CD14-positive monocyte (primary cell): ENCODE measurements at regions not wholly inside any gene's neighbourhood (a gene's known extent, or its start where the extent isn't known, plus 50 kb on each side); places are given as distances from the start of the nearest gene placed in this dataset.

ENCODE experiments used
- DNase-seq, 3 donors: peaks; one replicate each; pipeline ENCODE4 v3.0.0-alpha.2; 2011 to 2022
- H2AFZ ChIP-seq: 2 replicates; pipeline ENCODE4 v1.6.0; 2012; ENCODE audit warnings: mild to moderate bottlenecking, low read depth, low read length, inconsistent platforms; ENCODE audit not compliant: insufficient read depth, poor library complexity, severe bottlenecking
- H3K27ac ChIP-seq, 2 donors: 1 replicate in 1 of 2; 2 replicates in 1 of 2; pipeline ENCODE4 v1.5.1; 2012 to 2013; ENCODE audit warnings: low read length in 2 of 2, control low read depth in 1 of 2, inconsistent platforms in 1 of 2, low read depth in 1 of 2, mild to moderate bottlenecking in 1 of 2
- H3K27me3 ChIP-seq, 2 donors: one replicate each; pipeline versions ENCODE4 v1.6.0 to v1.6.1; 2011 to 2013; ENCODE audit warnings: low read length in 2 of 2; ENCODE audit not compliant: control insufficient read depth in 2 of 2, insufficient read depth in 2 of 2
- H3K36me3 ChIP-seq, 2 donors: replicated peaks in 1 of 2; 1 replicate in 1 of 2; 2 replicates in 1 of 2; pipeline versions ENCODE4 v1.5.1 to v1.6.1; 2012 to 2013; ENCODE audit warnings: low read length in 2 of 2, control low read depth in 1 of 2, inconsistent platforms in 1 of 2, mild to moderate bottlenecking in 1 of 2; ENCODE audit not compliant: insufficient read depth in 2 of 2, control insufficient read depth in 1 of 2
- H3K4me1 ChIP-seq, 2 donors: 1 replicate in 1 of 2; 2 replicates in 1 of 2; pipeline versions ENCODE4 v1.5.1 to v1.6.1; 2012 to 2013; ENCODE audit warnings: low read length in 2 of 2, control low read depth in 1 of 2, inconsistent platforms in 1 of 2, mild to moderate bottlenecking in 1 of 2, moderate library complexity in 1 of 2; ENCODE audit not compliant: insufficient read depth in 2 of 2, control insufficient read depth in 1 of 2
- H3K4me2 ChIP-seq: replicated peaks from 2 replicates; pipeline ENCODE3; 2012; ENCODE audit warnings: low read length, moderate library complexity, mild to moderate bottlenecking; ENCODE audit not compliant: poor library complexity, severe bottlenecking; ENCODE audit errors: extremely low read depth
- H3K4me3 ChIP-seq, 3 experiments: fragments of 200-600 bp in 1 of 3; sonication (generic) in 1 of 3; replicated peaks in 1 of 3; 1 replicate in 2 of 3; 2 replicates in 1 of 3; pipeline ENCODE4 v1.5.1; 2011 to 2013; ENCODE audit warnings: low read length in 3 of 3, mild to moderate bottlenecking in 3 of 3, control low read depth in 2 of 3, low read depth in 2 of 3, inconsistent platforms in 1 of 3, moderate library complexity in 1 of 3
- H3K79me2 ChIP-seq: 2 replicates; pipeline ENCODE4 v1.6.0; 2012; ENCODE audit warnings: mild to moderate bottlenecking, control low read depth, inconsistent platforms, low read length, moderate library complexity; ENCODE audit not compliant: insufficient read depth
- H3K9ac ChIP-seq: 2 replicates; pipeline ENCODE4 v1.6.0; 2017; ENCODE audit warnings: low read length, mild to moderate bottlenecking; ENCODE audit not compliant: insufficient read depth, poor library complexity, severe bottlenecking
- H3K9me3 ChIP-seq, 2 donors: replicated peaks in 1 of 2; 1 replicate in 1 of 2; 2 replicates in 1 of 2; pipeline versions ENCODE4 v1.5.1 to v1.6.1; 2012 to 2013; ENCODE audit warnings: low read length in 2 of 2, control low read depth in 1 of 2; ENCODE audit not compliant: control insufficient read depth in 1 of 2, insufficient read depth in 1 of 2
- H4K20me1 ChIP-seq: 2 replicates; pipeline ENCODE4 v1.6.0; 2012; ENCODE audit warnings: mild to moderate bottlenecking, low read length, control low read depth, moderate library complexity; ENCODE audit not compliant: insufficient read depth
- H3K27ac Mint-ChIP-seq, 7 donors: one replicate each; pipeline ENCODE4 v1.8.0; 2020; ENCODE audit warnings: mild to moderate bottlenecking in 7 of 7, mixed read lengths in 7 of 7, moderate library complexity in 6 of 7, inconsistent platforms in 2 of 7
- H3K27me3 Mint-ChIP-seq, 3 donors: one replicate each; pipeline ENCODE4 v1.8.0; 2021 to 2022; ENCODE audit warnings: low read depth in 3 of 3, mild to moderate bottlenecking in 3 of 3, mixed read lengths in 3 of 3, moderate library complexity in 3 of 3, inconsistent platforms in 1 of 3
- H3K36me3 Mint-ChIP-seq, 2 donors: one replicate each; pipeline ENCODE4 v1.8.0; 2020; ENCODE audit warnings: mixed read lengths in 2 of 2, inconsistent platforms in 1 of 2, mild to moderate bottlenecking in 1 of 2
- H3K4me1 Mint-ChIP-seq: one replicate; pipeline ENCODE4 v1.8.0; 2020; ENCODE audit warnings: mild to moderate bottlenecking, mixed read lengths
- H3K4me3 Mint-ChIP-seq, 2 donors: one replicate each; pipeline ENCODE4 v1.8.0; 2020; ENCODE audit warnings: mild to moderate bottlenecking in 2 of 2, mixed read lengths in 2 of 2, moderate library complexity in 1 of 2
- H3K9me3 Mint-ChIP-seq, 7 donors: one replicate each; pipeline ENCODE4 v1.8.0; 2020 to 2022; ENCODE audit warnings: mixed read lengths in 7 of 7, mild to moderate bottlenecking in 6 of 7, moderate library complexity in 6 of 7, inconsistent platforms in 2 of 7
- WGBS: methylation state at CpG from one replicate; pipeline ENCODE4 v1.1.5; 2013; ENCODE audit warnings: missing lambda C conversion rate; ENCODE audit not compliant: insufficient coverage; 5-methylcytosine and 5-hydroxymethylcytosine counted together
- intact Hi-C, 2 donors: fragments of 100-400 bp; cut with micrococcal nuclease; formaldehyde crosslinking; loops; one replicate each; pipeline versions ENCODE4 v1.15.0 to v1.15.1; 2023
- TF ChIP-seq, protein P1 (sequence below): fragments of 200-600 bp; IDR thresholded peaks from one replicate; pipeline ENCODE4 v1.8.0; 2022; ENCODE audit warnings: antibody characterized with exemption, mild to moderate bottlenecking

DNA sequence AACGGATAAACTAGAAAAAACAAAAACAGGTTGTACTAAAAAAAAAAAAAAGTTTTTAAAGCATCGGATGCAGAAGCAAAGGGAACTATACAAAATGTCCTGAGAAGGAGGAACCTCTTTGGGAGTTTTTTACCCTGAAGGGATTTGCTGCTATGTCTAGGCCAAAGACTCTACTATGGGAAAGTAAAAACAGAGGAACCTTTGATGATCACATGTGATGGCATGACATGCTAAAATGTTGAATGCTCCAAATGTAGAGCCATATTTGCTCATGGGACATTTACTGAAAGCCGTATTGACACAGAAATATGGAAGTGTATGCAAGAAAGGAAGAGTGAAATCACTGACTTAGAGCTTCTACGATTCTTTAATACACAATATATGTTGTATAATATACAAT, 992.0 kb upstream of the ZEB2 start:
- intact Hi-C loops = no loop called here
- H3K4me3 Mint-ChIP-seq = no peak overlapping the region
- no peak overlapping the region for H3K27ac Mint-ChIP-seq
- Histone ChIP-seq H3K79me2 (no peaks in the 10 kb centered on the region), H3K4me3 (no peak overlapping the region), H3K27me3 (no peaks in the 10 kb centered on the region), H3K4me1 (no peaks in the 10 kb centered on the region), H3K27ac (no peak overlapping the region), H4K20me1 (no peaks in the 10 kb centered on the region), H3K9me3 (no peaks in the 10 kb centered on the region), H2AFZ (no peak overlapping the region), H3K9ac (no peak overlapping the region), H3K4me2 (no peak overlapping the region), H3K36me3 (no peaks in the 10 kb centered on the region)
- no peaks in the 10 kb centered on the region for H3K4me1 Mint-ChIP-seq
- no peak for DNase-seq
- H3K9me3 Mint-ChIP-seq = peaks cover 0 to 4% (median 3%) of the 10 kb centered on the region in 7 donors
- H3K36me3 Mint-ChIP-seq = no peaks in the 10 kb centered on the region
- WGBS = no CpG with 5 or more reads among the region's 4 CpGs
- peaks cover 0 to 2% (median 0%) of the 10 kb centered on the region in 3 donors for H3K27me3 Mint-ChIP-seq
- TF ChIP-seq, protein P1, sequence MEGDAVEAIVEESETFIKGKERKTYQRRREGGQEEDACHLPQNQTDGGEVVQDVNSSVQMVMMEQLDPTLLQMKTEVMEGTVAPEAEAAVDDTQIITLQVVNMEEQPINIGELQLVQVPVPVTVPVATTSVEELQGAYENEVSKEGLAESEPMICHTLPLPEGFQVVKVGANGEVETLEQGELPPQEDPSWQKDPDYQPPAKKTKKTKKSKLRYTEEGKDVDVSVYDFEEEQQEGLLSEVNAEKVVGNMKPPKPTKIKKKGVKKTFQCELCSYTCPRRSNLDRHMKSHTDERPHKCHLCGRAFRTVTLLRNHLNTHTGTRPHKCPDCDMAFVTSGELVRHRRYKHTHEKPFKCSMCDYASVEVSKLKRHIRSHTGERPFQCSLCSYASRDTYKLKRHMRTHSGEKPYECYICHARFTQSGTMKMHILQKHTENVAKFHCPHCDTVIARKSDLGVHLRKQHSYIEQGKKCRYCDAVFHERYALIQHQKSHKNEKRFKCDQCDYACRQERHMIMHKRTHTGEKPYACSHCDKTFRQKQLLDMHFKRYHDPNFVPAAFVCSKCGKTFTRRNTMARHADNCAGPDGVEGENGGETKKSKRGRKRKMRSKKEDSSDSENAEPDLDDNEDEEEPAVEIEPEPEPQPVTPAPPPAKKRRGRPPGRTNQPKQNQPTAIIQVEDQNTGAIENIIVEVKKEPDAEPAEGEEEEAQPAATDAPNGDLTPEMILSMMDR = no peak

DNA sequence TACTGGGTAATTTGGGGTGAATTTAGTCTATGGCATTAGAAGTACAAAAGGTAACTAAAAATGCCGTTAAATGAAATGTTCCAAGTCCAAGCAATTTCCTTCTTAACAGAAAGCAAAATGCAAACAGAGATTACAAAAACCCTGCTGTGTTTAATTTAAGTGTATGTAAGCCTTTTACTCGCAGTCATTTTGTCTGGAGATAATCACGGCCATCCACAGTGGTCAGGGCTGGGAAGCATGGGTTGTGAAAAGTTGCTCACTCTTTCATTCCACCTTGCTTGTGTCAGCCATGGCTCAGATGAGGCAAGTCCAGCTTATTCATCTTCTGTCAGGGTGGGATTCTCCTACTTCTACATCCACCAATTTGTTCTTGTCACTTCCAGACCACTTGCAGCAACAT, 983.6 kb upstream of the ZEB2 start:
- intact Hi-C loops = no loop called here
- Histone ChIP-seq H3K27ac (no peak overlapping the region), H2AFZ (no peak overlapping the region), H3K4me1 (no peaks in the 10 kb centered on the region), H3K79me2 (no peaks in the 10 kb centered on the region), H3K27me3 (no peaks in the 10 kb centered on the region), H3K36me3 (no peaks in the 10 kb centered on the region), H3K4me3 (no peak overlapping the region), H4K20me1 (no peaks in the 10 kb centered on the region), H3K9ac (no peak overlapping the region), H3K9me3 (no peaks in the 10 kb centered on the region), H3K4me2 (no peak overlapping the region)
- no peaks in the 10 kb centered on the region for H3K4me1 Mint-ChIP-seq
- H3K9me3 Mint-ChIP-seq = peaks cover 0 to 13% (median 4%) of the 10 kb centered on the region in 7 donors
- no peak overlapping the region for H3K4me3 Mint-ChIP-seq
- peaks cover 0 to under 1% (median 0%) of the 10 kb centered on the region in 3 donors for H3K27me3 Mint-ChIP-seq
- DNase-seq = no peak
- H3K36me3 Mint-ChIP-seq = no peaks in the 10 kb centered on the region
- no peak overlapping the region for H3K27ac Mint-ChIP-seq
- TF ChIP-seq, protein P1 = no peak
- 100% methylated on average over 1 of the region's 3 CpGs for WGBS
